ENCODE measurements at regions not wholly inside any gene's neighbourhood (a gene's known extent, or its start where the extent isn't known, plus 50 kb on each side); places are given as distances from the start of the nearest gene placed in this dataset.
"Not testable (repeated sequence)": the region's sequence is repeated elsewhere in the genome, so short reads cannot be mapped to it uniquely, and the experiment has no call there.

GRCh38 chr13:90307136-90307535 is 1040.4 kb upstream of the MIR17HG start:
- no peak for DNase-seq

DNA sequence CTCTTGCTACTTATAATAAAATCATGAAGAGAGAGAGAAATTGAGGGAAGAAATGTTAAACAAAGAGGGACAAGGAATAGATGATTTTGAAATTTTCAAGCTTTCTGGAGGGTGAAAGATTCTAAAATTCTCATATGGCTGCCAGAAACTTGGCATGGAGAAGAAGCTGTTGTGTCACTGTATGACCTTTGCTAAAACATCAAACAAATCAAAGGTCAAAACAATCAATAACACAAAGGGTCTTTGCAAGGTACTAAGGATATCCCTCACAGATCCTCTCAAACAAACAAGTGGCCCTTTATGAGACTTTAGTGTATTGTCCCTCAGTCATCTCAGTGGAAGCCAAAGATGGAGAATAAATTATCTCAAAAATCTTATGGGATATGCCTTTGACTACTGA is 1039.2 kb upstream of the MIR17HG start:
- DNase-seq = no peak

DNA sequence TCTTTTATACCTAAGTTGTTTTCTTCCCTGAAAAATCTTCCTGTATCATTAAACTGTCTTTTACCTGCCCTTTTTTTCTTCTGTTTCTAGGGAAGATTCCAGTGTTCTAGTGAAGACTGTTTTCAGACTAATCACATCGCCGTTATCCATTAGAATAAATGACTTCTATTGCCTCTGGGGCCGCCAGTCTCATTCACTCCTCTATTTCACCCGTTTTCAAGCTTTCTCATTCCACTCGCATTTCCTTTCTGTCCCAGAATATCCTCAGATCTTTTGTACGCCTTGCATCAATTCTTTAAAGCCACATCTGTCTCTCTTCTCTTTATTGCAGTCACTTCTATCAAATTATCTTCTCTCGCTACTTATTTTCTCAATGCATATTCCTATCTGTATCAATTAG is 1035.6 kb upstream of the MIR17HG start:
- DNase-seq = no peak

DNA sequence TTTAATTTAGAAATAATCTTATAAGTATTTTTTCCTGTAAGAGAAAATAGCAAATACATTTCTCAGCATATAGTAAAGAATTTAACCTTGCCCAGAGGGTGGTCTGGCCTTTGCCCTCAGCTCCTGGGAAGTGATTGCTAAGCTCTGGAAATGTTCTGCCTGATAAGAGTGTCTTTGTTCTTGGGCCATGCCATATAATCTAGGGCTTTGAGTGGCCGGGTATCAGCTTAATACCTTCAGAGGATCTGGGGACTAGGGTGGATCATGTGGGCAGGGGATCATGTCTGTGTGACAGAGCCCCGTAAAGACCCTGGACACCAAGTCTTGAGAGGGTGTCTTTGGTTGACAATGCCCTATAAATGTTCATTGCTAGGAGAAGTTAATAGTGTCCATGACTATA is 1032.4 kb upstream of the MIR17HG start:
- DNase-seq = no peak

- DNase-seq = no peak
Measured at GRCh38 chr13:90320664-90321063, 1026.8 kb upstream of the MIR17HG start.

DNA sequence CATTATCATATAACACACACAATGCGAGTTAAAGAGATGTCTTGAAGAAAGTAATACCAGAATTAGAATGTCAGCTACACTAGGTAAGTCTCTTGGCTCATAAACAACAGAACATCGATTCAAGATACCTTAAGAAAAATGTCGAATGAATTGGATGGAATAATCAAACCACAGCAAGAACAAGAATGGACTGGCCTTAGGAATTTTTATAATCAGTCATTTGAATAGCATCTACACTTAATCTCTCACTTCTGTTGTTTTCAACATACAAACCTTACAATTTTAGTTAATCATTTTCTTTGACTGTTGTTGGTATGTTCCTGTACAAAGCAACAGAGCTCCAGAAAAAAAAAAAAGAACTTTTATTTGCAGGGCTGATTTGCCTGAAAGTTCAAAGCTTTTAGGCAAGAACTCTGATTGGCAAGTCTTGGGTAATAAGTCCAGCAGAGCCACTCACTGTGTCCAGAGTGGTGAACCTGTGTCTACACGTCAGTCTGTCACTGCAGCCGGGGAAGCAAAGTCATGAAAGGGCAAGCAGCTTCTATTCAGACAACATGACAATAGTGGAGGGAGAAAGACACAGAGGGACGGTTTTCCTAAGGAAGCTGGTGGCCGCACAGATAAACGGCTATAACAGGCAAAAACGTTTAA is 1026.1 kb upstream of the MIR17HG start:
- no peak for DNase-seq

DNA sequence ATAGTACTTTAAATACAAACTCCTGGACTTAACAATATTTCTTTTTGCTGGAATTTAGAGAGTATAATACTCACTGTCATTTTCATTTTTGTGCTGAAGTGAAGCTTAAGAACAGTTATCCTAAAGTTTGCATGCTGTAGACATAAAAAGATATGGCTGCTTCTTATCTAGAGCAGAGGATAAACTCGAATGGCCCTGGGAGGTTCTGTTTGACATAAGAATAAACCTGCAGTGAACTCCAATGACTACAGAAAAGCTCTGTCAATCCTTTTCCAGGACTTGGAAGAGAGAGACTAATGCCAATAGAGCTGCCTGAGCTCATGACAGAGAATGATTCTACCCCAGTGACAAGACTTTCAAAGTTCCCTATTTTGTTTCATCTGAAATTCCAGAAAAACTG is 1017.8 kb upstream of the MIR17HG start:
- no peak for DNase-seq

DNA sequence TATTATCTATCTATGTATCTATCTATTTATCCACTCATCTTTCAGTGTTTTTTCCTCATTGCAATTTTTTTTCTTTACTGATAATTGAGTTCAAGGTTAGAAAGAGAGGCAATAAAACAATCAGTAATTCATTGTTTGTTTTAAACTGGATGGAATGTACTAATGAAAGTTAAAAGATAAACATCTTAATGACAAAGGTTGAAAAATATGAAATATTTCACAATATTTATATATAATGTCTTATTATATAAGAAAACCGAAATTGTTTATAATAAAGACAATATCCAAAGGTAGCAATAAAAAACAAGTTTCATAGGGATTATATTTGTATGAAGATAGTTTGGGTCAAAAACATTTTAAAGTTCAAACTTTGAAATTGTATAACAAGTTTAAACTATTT is 1015.5 kb upstream of the MIR17HG start:
- no peak for DNase-seq

GRCh38 chr13:90336507-90336906 is 1011.0 kb upstream of the MIR17HG start:
- no peak for DNase-seq

- DNase-seq = not testable (repeated sequence)
Measured at GRCh38 chr13:90341348-90341747, 1006.1 kb upstream of the MIR17HG start.

GRCh38 chr13:90348477-90349136 is 998.9 kb upstream of the MIR17HG start:
- not testable (repeated sequence) for DNase-seq

DNA sequence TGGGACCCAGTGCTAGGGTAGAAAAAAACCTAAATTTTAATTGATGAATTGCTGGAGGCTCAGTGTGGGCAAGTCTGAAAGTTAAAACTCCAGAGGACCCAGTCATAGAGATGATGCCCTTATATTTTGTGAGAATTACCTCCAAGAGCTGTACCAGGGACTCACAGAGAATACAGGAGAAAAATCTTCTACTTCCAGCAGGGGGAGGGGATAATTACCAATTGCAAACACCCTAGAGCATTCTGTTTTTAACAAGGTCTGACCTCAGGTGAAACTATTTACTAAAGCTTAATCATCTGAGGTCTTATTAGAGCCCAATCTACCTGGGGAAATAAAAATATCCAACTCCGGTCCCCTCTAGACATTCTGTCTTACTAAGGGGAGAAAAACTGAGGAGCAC is 994.7 kb upstream of the MIR17HG start:
- no peak for DNase-seq

DNA sequence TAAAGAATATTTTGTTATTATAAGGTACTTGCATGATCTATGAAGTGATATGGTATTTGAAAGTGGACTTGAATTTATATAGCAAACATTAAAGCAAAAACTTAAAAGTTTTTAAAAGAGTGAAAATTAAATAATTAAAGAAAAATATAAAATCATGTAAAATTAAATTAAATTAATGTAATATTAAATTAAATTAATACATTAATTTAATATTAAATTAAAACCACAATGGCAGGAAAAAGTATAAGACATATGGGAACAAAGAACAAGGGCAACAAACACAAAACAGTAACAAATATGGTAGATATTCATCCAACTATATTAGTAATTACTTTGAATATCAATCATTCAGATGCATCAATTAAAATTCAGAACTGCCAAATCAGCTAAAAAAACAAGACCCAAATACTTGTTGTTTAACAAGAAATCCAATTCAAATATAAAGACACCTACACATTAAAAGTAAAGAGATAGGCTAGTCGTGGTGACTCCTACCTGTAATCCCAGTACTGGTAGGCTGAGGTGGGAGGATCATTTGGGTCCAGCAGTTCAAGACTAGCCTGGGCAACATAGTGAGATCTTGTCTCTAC is 992.2 kb upstream of the MIR17HG start:
- DNase-seq = no peak

DNA sequence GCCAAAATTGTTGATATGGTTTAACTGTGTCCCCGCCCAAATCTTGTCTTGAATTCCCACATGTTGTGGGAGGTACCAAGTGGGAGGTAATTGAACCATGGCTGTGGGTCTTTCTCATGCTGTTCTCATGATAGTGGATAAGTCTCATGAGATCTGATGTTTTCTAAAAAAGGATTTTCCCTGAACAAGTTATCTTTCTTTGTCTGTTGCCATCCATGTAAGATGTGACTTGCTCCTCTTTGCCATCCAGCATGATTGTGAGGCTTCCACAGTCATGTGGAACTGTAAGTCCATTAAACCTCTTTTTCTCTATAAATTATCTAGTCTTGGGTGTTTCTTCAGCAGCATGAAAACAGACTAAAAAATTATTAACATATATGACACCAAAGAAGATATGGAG is 986.7 kb upstream of the MIR17HG start:
- DNase-seq = no peak

DNA sequence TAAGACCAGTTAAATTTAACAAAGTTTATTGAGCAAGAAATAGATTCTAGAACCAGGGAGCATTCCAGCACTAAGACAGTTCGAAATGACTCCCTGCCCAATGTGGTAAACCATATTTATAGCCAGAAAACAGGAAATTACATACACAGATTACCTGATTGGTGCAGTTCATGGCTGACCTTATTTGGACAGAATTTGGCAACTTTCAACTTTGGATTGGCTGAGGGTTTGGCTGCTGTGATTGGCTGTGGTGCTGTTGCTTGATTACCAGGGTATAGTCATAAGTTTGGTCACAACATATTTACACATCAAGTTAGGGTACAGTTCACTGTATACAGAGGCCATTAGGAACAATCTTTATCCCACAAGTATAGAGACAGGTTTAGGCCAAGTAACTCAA is 984.8 kb upstream of the MIR17HG start:
- DNase-seq = no peak

DNA sequence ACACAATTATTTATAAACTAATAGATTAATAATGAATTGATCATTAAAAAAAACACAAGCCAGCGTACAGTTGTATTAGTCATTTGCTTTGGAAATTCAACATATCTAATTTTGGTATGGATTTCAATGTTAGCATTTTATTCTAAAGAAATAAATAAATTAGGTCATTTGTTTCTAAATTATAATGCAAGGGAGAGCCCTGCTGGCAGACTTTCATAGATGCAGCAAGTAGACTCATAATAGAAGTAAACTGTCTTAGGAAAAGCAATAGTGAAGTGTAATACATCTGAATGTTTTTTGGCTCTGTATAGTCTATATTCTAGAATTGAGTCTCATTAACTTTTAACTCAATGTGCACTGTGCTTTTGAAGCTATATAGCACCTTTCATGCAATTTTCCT is 982.4 kb upstream of the MIR17HG start:
- no peak for DNase-seq

DNA sequence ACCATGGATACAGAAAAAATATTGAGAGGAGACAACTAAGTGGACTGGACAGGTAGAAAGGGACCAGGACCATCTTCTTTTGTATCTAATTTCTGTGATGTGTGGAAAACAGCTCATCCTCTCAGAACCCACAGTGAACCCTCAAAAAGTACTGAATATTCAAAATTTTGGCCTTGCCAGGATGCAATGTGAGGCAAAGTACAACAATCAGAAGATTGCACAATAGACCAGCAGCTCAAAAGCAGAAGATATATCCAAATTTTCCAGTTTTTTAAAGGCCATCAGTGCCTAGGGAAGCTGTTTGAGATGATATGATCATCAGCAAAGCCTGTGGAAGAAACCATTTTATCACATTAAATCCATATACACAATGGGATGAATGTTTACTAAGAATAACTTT is 973.3 kb upstream of the MIR17HG start:
- no peak for DNase-seq

DNA sequence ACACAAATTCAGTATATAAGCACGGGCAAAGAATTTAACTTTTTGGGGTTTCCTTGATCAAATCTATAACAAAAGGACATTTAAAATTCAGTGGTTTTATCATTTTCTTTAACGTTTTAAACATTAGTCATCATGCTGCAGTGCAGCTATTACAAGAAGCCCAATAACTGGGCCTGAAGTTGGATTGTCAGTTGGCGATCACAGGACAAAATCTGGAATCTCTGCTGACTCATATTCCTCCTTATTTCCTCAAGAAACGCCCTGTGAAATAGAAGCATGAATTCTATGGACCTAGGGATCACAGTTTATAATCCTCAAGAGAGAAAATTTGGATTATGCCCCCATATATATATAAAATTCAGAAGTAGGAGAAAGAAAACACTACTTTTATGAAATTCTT is 971.6 kb upstream of the MIR17HG start:
- no peak for DNase-seq

- no peak for DNase-seq
Measured at GRCh38 chr13:90382425-90382824, 965.1 kb upstream of the MIR17HG start.

GRCh38 chr13:90385781-90386489 is 961.6 kb upstream of the MIR17HG start:
- DNase-seq = no peak

DNA sequence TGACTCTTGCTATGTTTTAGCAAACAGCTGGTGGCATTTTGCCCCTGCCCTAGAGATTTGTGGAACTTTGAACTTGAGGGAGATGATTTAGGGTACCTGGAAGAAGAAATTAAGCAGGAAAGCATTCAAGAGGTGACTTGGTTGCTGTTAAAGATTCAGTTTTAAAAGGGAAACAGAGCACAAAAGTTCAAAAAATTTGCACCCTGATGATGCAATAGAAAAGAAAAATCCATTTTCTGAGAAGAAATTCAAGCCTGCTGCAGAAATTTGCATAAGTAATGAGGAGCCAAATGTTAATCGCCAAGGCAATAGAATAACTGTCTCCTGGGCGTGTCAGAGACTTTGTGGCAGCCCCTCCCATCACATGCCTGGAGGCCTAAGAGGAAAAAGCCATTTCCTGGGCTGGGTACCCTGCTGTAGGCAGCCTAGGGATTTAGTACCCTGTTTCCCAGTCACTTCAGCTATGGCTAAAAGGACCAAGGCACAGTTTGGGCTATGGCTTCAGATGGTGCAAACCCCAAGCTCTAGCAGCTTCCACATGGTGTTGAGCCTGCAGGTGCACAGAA is 958.5 kb upstream of the MIR17HG start:
- DNase-seq = no peak

DNA sequence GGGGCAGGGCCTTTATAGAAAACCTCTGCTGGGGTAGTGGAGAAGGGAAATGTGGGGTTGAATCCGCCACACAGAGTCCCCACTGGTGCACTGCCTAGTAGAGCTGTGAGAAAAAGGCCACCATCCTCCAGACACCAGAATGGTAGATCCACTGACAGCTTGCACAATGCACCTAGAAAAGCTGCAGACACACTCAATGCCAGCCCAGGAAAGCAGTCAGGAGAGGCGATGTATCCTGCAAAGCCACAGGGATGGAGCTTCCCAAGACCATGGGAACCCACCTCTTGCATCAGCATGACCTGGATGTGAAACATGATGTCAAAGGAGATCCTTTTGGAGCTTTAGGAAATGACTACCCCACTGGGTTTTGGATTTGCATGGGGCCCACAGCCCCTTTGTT is 958.0 kb upstream of the MIR17HG start:
- no peak for DNase-seq

DNA sequence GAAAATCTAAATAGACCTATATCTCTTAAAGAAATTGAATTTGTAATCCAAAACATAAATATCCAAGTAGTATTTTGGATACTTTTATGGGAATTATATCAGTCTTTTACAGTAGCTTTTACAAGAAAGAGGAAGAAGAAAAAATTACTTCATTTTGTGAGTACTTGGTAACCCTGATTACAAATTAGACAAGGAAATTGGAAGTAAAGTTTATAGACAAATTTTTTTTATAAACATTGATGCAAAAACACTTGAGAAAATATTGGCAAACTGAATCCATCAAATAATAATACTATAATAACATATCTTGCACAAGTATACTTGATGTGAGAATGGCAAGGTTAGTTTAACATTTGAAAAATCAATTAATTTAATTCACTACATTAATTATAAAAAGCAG is 954.1 kb upstream of the MIR17HG start:
- no peak for DNase-seq

GRCh38 chr13:90395348-90395747 is 952.1 kb upstream of the MIR17HG start:
- no peak for DNase-seq

Measured in CD4-positive, alpha-beta T cell treated with Interleukin-10 for 1 hour (primary cell).